SH-SY5Y (cell line): ENCODE measurements at regions not wholly inside any gene's neighbourhood (a gene's known extent, or its start where the extent isn't known, plus 50 kb on each side); places are given as distances from the start of the nearest gene placed in this dataset.

Source experiments
- GATA2 ChIP-seq: IDR thresholded peaks from 2 replicates; pipeline ENCODE4 v1.6.1; 2011; ENCODE audit warnings: mild to moderate bottlenecking, low read depth, low read length
- GATA3 ChIP-seq: IDR thresholded peaks from 2 replicates; pipeline ENCODE4 v1.6.1; 2011; ENCODE audit warnings: low read depth, mild to moderate bottlenecking, low read length, moderate library complexity

DNA sequence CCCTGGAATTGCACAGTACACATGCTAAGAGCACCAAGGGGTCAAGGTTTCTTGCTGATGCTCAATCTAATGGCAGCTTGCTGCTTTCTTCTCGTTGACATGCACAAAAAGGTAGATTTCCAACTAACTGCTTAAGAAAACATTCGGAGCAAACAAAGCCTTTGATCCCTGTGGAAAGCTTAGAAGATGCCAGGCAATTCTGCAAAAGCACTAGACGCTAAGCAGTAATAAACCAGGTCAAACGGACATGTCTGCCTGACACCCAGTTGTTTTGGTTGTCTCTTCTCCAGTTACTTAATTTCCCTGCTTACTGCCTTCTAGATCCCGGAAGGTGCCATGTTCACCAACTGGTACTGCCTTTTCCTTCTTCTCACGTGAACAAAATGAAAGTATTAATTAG is 100.5 kb upstream of the TMCC3 start:
- TF ChIP-seq GATA2, result no peak
- TF ChIP-seq GATA3, result no peak
